Type B pancreatic cell (in vitro differentiated cells): ENCODE measurements at regions not wholly inside any gene's neighbourhood (a gene's known extent, or its start where the extent isn't known, plus 50 kb on each side); places are given as distances from the start of the nearest gene placed in this dataset.

Source experiments
- DNase-seq: peaks from one replicate; pipeline ENCODE4 v3.0.0; 2021; ENCODE audit warnings: mixed read lengths; ENCODE audit not compliant: unreplicated experiment; ENCODE audit errors: extremely low spot score
- H3K27ac Mint-ChIP-seq: 2 replicates; pipeline ENCODE4 v1.8.0; 2021; ENCODE audit warnings: mild to moderate bottlenecking, mixed read lengths
- H3K27me3 Mint-ChIP-seq: 2 replicates; pipeline ENCODE4 v1.8.0; 2021; ENCODE audit warnings: mixed read lengths
- H3K36me3 Mint-ChIP-seq: 2 replicates; pipeline ENCODE4 v1.8.0; 2021; ENCODE audit warnings: mixed read lengths
- H3K4me1 Mint-ChIP-seq: one replicate; pipeline ENCODE4 v1.8.0; 2021; ENCODE audit warnings: mixed read lengths; ENCODE audit not compliant: unreplicated experiment
- H3K4me3 Mint-ChIP-seq: 2 replicates; pipeline ENCODE4 v1.8.0; 2021; ENCODE audit warnings: mild to moderate bottlenecking, mixed read lengths
- H3K9me3 Mint-ChIP-seq: 2 replicates; pipeline ENCODE4 v1.8.0; 2021; ENCODE audit warnings: mixed read lengths
- CTCF ChIP-seq: fragments of 200-600 bp; sonication (generic); conservative IDR thresholded peaks from 2 replicates; pipeline ENCODE4 v1.5.0; 2021; ENCODE audit warnings: antibody characterized with exemption, mild to moderate bottlenecking

- TF ChIP-seq CTCF = no peak
- Mint-ChIP-seq H3K9me3 (peaks cover 11% of the 10 kb centered on the region), H3K27me3 (no peaks in the 10 kb centered on the region), H3K4me3 (peak overlapping the region; percentile 57), H3K27ac (peak overlapping the region; percentile 53), H3K4me1 (peaks cover 19% of the 10 kb centered on the region), H3K36me3 (no peaks in the 10 kb centered on the region)
- no peak for DNase-seq
These were observed 191.4 kb upstream of the SVIL start for GRCh38 chr10:29826221-29826620.

- no peaks in the 10 kb centered on the region for H3K36me3 Mint-ChIP-seq
- no peak for TF ChIP-seq CTCF
- H3K4me1 Mint-ChIP-seq = peaks cover 19% of the 10 kb centered on the region
- H3K27ac Mint-ChIP-seq = no peak overlapping the region
- DNase-seq = no peak
- peaks cover 11% of the 10 kb centered on the region for H3K9me3 Mint-ChIP-seq
- no peaks in the 10 kb centered on the region for H3K27me3 Mint-ChIP-seq
- no peak overlapping the region for H3K4me3 Mint-ChIP-seq
These were observed 188.8 kb upstream of the SVIL start for GRCh38 chr10:29823553-29824080.

GRCh38 chr10:29820890-29821461 lies 186.2 kb upstream of the SVIL start:
- no peak overlapping the region for H3K27ac Mint-ChIP-seq
- H3K4me3 Mint-ChIP-seq = no peak overlapping the region
- DNase-seq = no peak
- H3K9me3 Mint-ChIP-seq = no peaks in the 10 kb centered on the region
- H3K27me3 Mint-ChIP-seq = no peaks in the 10 kb centered on the region
- no peaks in the 10 kb centered on the region for H3K36me3 Mint-ChIP-seq
- peaks cover 20% of the 10 kb centered on the region for H3K4me1 Mint-ChIP-seq
- no peak for TF ChIP-seq CTCF

- no peak overlapping the region for H3K4me3 Mint-ChIP-seq
- H3K27me3 Mint-ChIP-seq = peaks cover 3% of the 10 kb centered on the region
- H3K27ac Mint-ChIP-seq = no peak overlapping the region
- no peak for TF ChIP-seq CTCF
- H3K36me3 Mint-ChIP-seq = no peaks in the 10 kb centered on the region
- no peaks in the 10 kb centered on the region for H3K9me3 Mint-ChIP-seq
- DNase-seq = no peak
- H3K4me1 Mint-ChIP-seq = peaks cover 14% of the 10 kb centered on the region
These were observed 182.2 kb upstream of the SVIL start for GRCh38 chr10:29816801-29817558.

GRCh38 chr10:29815572-29815971 lies 180.8 kb upstream of the SVIL start:
- Mint-ChIP-seq H3K9me3 (no peaks in the 10 kb centered on the region), H3K27ac (peak overlapping the region; percentile 44), H3K36me3 (no peaks in the 10 kb centered on the region), H3K4me3 (no peak overlapping the region), H3K27me3 (peaks cover 3% of the 10 kb centered on the region), H3K4me1 (peaks cover 22% of the 10 kb centered on the region)
- no peak for TF ChIP-seq CTCF
- DNase-seq = no peak
